PC-9 (cell line): ENCODE measurements at regions not wholly inside any gene's neighbourhood (a gene's known extent, or its start where the extent isn't known, plus 50 kb on each side); places are given as distances from the start of the nearest gene placed in this dataset.
"Not testable (repeated sequence)": the region's sequence is repeated elsewhere in the genome, so short reads cannot be mapped to it uniquely, and the experiment has no call there.

Source experiments
- BruUV-seq: library from RNA; stranded (reverse); fragments of 400-500 nt; replicated peaks from 2 replicates; lab custom pipeline; 2021; lab: Mats Ljungman, UMichigan
- CTCF ChIA-PET: fragments of 300-600 bp; sonication (Branson Sonifier 250); formaldehyde crosslinking; loops from one replicate; lab custom pipeline; 2022; ENCODE audit warnings: antibody characterized with exemption; lab: Charles Lee
- POLR2A ChIA-PET: fragments of 300-600 bp; sonication (Branson Sonifier 250); formaldehyde crosslinking; loops from one replicate; lab custom pipeline; 2022; ENCODE audit warnings: antibody characterized with exemption; ENCODE audit not compliant: unreplicated experiment; lab: Charles Lee
- DNase-seq, 2 experiments: peaks; one replicate each; pipeline versions ENCODE4 v3.0.0 to v3.0.0-alpha.2; 2015 to 2022; ENCODE audit warnings: mixed read lengths in 1 of 2
- H2AFZ ChIP-seq: fragments of 200-600 bp; sonication (generic); 2 replicates; pipeline ENCODE4 v1.8.1; 2017; ENCODE audit warnings: antibody characterized with exemption
- H3F3A ChIP-seq: fragments of 200-600 bp; sonication (generic); 2 replicates; pipeline ENCODE4 v1.8.1; 2017; ENCODE audit warnings: antibody characterized with exemption, mild to moderate bottlenecking, low read depth; ENCODE audit not compliant: insufficient read depth
- H3K27ac ChIP-seq: fragments of 200-600 bp; sonication (generic); 2 replicates; pipeline ENCODE4 v1.6.1; 2016; ENCODE audit warnings: mixed run types
- H3K27me3 ChIP-seq: fragments of 200-600 bp; sonication (generic); 2 replicates; pipeline ENCODE4 v1.6.1; 2016; ENCODE audit warnings: low read depth, mixed run types; ENCODE audit not compliant: insufficient read depth
- H3K36me3 ChIP-seq: fragments of 200-600 bp; sonication (generic); 2 replicates; pipeline ENCODE4 v1.6.1; 2016; ENCODE audit warnings: low read depth, mixed run types
- H3K4me1 ChIP-seq: fragments of 200-600 bp; sonication (generic); replicated peaks from 2 replicates; pipeline ENCODE4 v1.6.1; 2016; ENCODE audit warnings: mixed run types; ENCODE audit not compliant: insufficient read depth
- H3K4me2 ChIP-seq: fragments of 200-600 bp; sonication (generic); 2 replicates; pipeline ENCODE4 v1.6.1; 2017; ENCODE audit warnings: mixed run types
- H3K4me3 ChIP-seq: fragments of 200-600 bp; sonication (generic); 2 replicates; pipeline ENCODE4 v1.6.1; 2016; ENCODE audit warnings: mixed run types
- H3K79me2 ChIP-seq: fragments of 200-600 bp; sonication (generic); 2 replicates; pipeline ENCODE4 v1.6.1; 2017; ENCODE audit warnings: low read depth, mixed run types
- H3K9me2 ChIP-seq: fragments of 200-600 bp; sonication (generic); 2 replicates; pipeline ENCODE4 v1.8.1; 2017; ENCODE audit warnings: mild to moderate bottlenecking; ENCODE audit not compliant: insufficient read depth
- H3K9me3 ChIP-seq: fragments of 200-600 bp; sonication (generic); 2 replicates; pipeline ENCODE4 v1.8.1; 2016; ENCODE audit warnings: low read depth; ENCODE audit not compliant: insufficient read depth
- H4K20me1 ChIP-seq: fragments of 200-600 bp; sonication (generic); 2 replicates; pipeline ENCODE4 v1.8.1; 2017; ENCODE audit not compliant: insufficient read depth
- CTCF ChIP-seq: fragments of 200-600 bp; sonication (generic); conservative IDR thresholded peaks from 2 replicates; pipeline ENCODE4 v1.6.1; 2017; ENCODE audit warnings: mixed run types, antibody characterized with exemption, mild to moderate bottlenecking, moderate library complexity
- EZH2 ChIP-seq: fragments of 200-600 bp; sonication (generic); IDR thresholded peaks from 2 replicates; pipeline ENCODE4 v1.8.0; 2017; ENCODE audit warnings: antibody characterized with exemption, low read depth
- intact Hi-C: fragments of 100-400 bp; cut with micrococcal nuclease; formaldehyde crosslinking; loops from one replicate; pipeline ENCODE4 v1.10.0; 2022; ENCODE audit not compliant: unreplicated experiment

- peaks cover 6% of the 10 kb centered on the region; the same call in 1 of the 2 replicates for H3K27me3 ChIP-seq
- no peak overlapping the region for H3K4me2 ChIP-seq
- no peak for DNase-seq
- no peaks in the 10 kb centered on the region for H3K36me3 ChIP-seq
- TF ChIP-seq CTCF (no peak), EZH2 (no peak)
- H3K4me3 ChIP-seq, result no peak overlapping the region
- CTCF ChIA-PET, result no interaction called here
- H3K79me2 ChIP-seq, result no peaks in the 10 kb centered on the region
- POLR2A ChIA-PET, result no interaction called here
- no TSS peak for BruUV-seq
- H2AFZ ChIP-seq, result no peak overlapping the region
- H3K4me1 ChIP-seq, result no peaks in the 10 kb centered on the region
- no peak overlapping the region for H3K27ac ChIP-seq
- no peaks in the 10 kb centered on the region for H3K9me3 ChIP-seq
- H4K20me1 ChIP-seq, result no peaks in the 10 kb centered on the region
- H3F3A ChIP-seq, result no peaks in the 10 kb centered on the region
- intact Hi-C loops, result no loop called here
- H3K9me2 ChIP-seq, result no peaks in the 10 kb centered on the region
Measured at GRCh38 chr15:25568751-25569150, 129.9 kb upstream of the UBE3A start.

DNA sequence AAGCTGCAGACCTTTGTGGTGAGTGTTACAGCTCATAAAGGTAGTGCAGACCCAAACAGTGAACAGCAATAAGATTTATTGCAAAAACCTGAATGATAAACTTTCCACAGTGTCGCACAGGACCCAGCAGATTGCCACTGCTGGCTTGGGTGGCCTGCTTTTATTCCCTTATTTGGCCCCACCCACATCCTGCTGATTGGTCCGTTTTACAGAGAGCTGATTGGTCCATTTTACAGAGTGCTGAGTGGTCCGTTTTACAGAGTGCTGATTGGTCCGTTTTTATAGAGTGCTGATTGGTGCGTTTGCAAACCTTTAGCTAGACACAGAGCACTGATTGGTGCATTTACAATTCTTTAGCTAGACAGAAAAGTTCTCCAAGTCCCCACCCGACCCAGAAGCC is 127.7 kb upstream of the UBE3A start:
- H3K4me1 ChIP-seq, POLR2A ChIA-PET, H3K9me3 ChIP-seq, H2AFZ ChIP-seq, BruUV-seq, H3K36me3 ChIP-seq, H3K9me2 ChIP-seq, H3K79me2 ChIP-seq, H3K27ac ChIP-seq, H3K4me2 ChIP-seq, intact Hi-C loops, H4K20me1 ChIP-seq, CTCF ChIA-PET, DNase-seq, H3F3A ChIP-seq, H3K4me3 ChIP-seq: not testable (repeated sequence)
- peaks cover 11% of the 10 kb centered on the region; the same call in 1 of the 2 replicates for H3K27me3 ChIP-seq

DNA sequence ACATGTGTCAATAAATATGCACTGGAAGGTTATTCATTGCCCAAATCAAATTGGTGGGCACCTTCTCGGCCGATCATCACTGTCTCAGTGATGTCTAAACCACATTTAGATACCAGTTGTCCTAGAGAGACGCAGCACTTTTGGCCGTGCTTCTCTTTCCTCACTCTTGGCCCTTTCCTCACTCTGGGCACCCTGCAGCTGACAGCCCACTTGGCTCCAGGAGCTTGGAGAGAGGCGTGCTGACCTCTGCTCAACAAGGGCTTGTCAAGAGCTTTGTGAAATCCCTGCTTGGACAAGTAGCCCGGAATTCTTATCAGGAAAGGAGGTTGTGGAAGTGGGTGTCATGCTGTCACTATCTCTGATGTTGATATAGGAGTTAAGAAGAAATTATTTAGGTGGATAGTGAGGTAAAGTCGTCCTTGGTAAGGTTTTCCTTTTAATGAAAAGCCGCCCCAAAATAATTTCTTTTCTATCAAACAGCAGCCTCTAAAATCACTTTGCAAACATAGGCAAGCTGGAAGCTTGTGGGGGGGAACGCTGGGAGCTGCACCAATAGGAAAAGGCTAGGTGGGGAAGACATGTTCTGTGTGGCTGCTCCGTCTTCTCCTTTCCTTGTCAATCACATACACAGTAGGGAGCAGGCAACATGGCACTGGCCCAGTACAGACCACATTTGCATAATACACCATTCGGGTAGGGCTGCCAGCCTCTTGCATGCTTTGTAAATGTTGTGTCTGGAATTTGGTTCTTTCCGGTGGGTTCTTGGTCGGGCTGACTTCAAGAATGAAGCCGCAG is 126.8 kb upstream of the UBE3A start:
- BruUV-seq, result no TSS peak
- no peak for TF ChIP-seq EZH2
- no peak for TF ChIP-seq CTCF
- no peak for DNase-seq
- Histone ChIP-seq H3K36me3 (no peaks in the 10 kb centered on the region), H3K27me3 (peaks cover 14% of the 10 kb centered on the region), H2AFZ (no peak overlapping the region), H3F3A (no peaks in the 10 kb centered on the region), H3K4me3 (no peak overlapping the region), H3K9me2 (no peaks in the 10 kb centered on the region), H4K20me1 (no peaks in the 10 kb centered on the region), H3K27ac (no peak overlapping the region), H3K79me2 (no peaks in the 10 kb centered on the region), H3K4me1 (no peaks in the 10 kb centered on the region), H3K4me2 (no peak overlapping the region), H3K9me3 (no peaks in the 10 kb centered on the region)
- ChIA-PET POLR2A (no interaction called here), CTCF (no interaction called here)
- intact Hi-C loops, result no loop called here

DNA sequence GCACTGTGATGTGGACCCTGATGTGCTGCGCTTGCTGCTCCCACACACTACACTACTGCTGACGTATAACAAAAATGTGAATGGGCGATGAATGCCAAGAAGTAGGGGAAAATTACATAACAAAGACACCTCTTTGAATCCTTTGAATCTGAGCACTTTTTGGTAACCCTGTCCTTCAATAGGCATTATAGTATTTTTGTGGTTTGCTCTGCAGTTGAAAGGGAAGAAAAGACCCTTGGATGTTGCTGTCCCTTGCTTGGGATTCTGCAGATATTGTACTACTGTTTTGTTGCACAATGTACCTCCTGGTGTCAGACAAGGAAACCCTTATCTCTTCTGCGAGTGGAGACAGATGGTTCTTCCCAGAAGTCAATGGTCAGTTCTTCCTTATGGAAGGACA is 124.8 kb upstream of the UBE3A start:
- BruUV-seq, result no TSS peak
- TF ChIP-seq CTCF (no peak), EZH2 (no peak)
- Histone ChIP-seq H3K4me3 (no peak overlapping the region), H3K9me2 (no peaks in the 10 kb centered on the region), H3K4me1 (no peaks in the 10 kb centered on the region), H3K27me3 (peaks cover 14% of the 10 kb centered on the region), H4K20me1 (no peaks in the 10 kb centered on the region), H3F3A (no peaks in the 10 kb centered on the region), H3K36me3 (no peaks in the 10 kb centered on the region), H3K27ac (no peak overlapping the region), H3K9me3 (no peaks in the 10 kb centered on the region), H3K79me2 (no peaks in the 10 kb centered on the region), H2AFZ (no peak overlapping the region), H3K4me2 (no peak overlapping the region)
- intact Hi-C loops, result no loop called here
- CTCF ChIA-PET, result no interaction called here
- POLR2A ChIA-PET, result no interaction called here
- no peak for DNase-seq
